Parathyroid adenoma (tissue), 2 donors: ENCODE measurements at regions not wholly inside any gene's neighbourhood (a gene's known extent, or its start where the extent isn't known, plus 50 kb on each side); places are given as distances from the start of the nearest gene placed in this dataset.

Experiments used
- H2AFZ ChIP-seq: fragments of 300-600 bp; sonication (generic); one replicate; pipeline ENCODE4 v1.7.0; 2017; ENCODE audit warnings: antibody characterized with exemption, mild to moderate bottlenecking
- H3K27ac ChIP-seq: fragments of 300-600 bp; sonication (generic); one replicate; pipeline ENCODE4 v1.7.0; 2017
- H3K27me3 ChIP-seq: fragments of 300-600 bp; sonication (generic); one replicate; pipeline ENCODE4 v1.7.0; 2017; ENCODE audit warnings: low read length; ENCODE audit not compliant: control insufficient read depth, insufficient read depth
- H3K36me3 ChIP-seq: fragments of 300-600 bp; sonication (generic); one replicate; pipeline ENCODE4 v1.7.0; 2017; ENCODE audit warnings: low read length; ENCODE audit not compliant: control insufficient read depth, insufficient read depth
- H3K4me1 ChIP-seq: fragments of 300-600 bp; sonication (generic); one replicate; pipeline ENCODE4 v1.7.0; 2017; ENCODE audit warnings: control low read depth
- H3K4me2 ChIP-seq: fragments of 300-600 bp; sonication (generic); one replicate; pipeline ENCODE4 v1.7.0; 2017; ENCODE audit warnings: low read length
- H3K4me3 ChIP-seq: fragments of 300-600 bp; sonication (generic); one replicate; pipeline ENCODE4 v1.7.0; 2017; ENCODE audit warnings: low read depth, low read length
- H3K79me2 ChIP-seq: fragments of 300-600 bp; sonication (generic); one replicate; pipeline ENCODE4 v1.7.0; 2017; ENCODE audit warnings: control low read depth
- H3K9ac ChIP-seq: fragments of 300-600 bp; sonication (generic); one replicate; pipeline ENCODE4 v1.7.0; 2017; ENCODE audit warnings: mild to moderate bottlenecking
- H3K9me3 ChIP-seq: fragments of 300-600 bp; sonication (generic); one replicate; pipeline ENCODE4 v1.7.0; 2017; ENCODE audit warnings: low read length; ENCODE audit not compliant: control insufficient read depth
- CTCF ChIP-seq: fragments of 300-600 bp; sonication (generic); IDR thresholded peaks from one replicate; pipeline ENCODE4 v1.7.0; 2017; ENCODE audit warnings: antibody characterized with exemption, mild to moderate bottlenecking
- donor health status: primary hyperparathyroidism.

GRCh38 chr7:51577390-51577789 lies 260.8 kb upstream of the COBL start:
- no peaks in the 10 kb centered on the region for H3K4me1 ChIP-seq
- H3K4me3 ChIP-seq, result no peak overlapping the region
- H3K9ac ChIP-seq, result no peak overlapping the region
- no peak overlapping the region for H3K27ac ChIP-seq
- H2AFZ ChIP-seq, result no peak overlapping the region
- TF ChIP-seq CTCF, result no peak
- H3K79me2 ChIP-seq, result no peaks in the 10 kb centered on the region
- no peaks in the 10 kb centered on the region for H3K36me3 ChIP-seq
- no peak overlapping the region for H3K4me2 ChIP-seq
- H3K9me3 ChIP-seq, result no peaks in the 10 kb centered on the region
- H3K27me3 ChIP-seq, result no peaks in the 10 kb centered on the region

GRCh38 chr7:51569581-51569980 lies 253.0 kb upstream of the COBL start:
- Histone ChIP-seq H3K79me2 (no peaks in the 10 kb centered on the region), H3K9me3 (no peaks in the 10 kb centered on the region), H2AFZ (no peak overlapping the region), H3K9ac (no peak overlapping the region), H3K4me1 (no peaks in the 10 kb centered on the region), H3K27me3 (no peaks in the 10 kb centered on the region), H3K4me3 (no peak overlapping the region), H3K4me2 (no peak overlapping the region), H3K36me3 (no peaks in the 10 kb centered on the region), H3K27ac (no peak overlapping the region)
- no peak for TF ChIP-seq CTCF

- Histone ChIP-seq H3K4me1 (no peaks in the 10 kb centered on the region), H2AFZ (no peak overlapping the region), H3K27ac (no peak overlapping the region), H3K4me2 (no peak overlapping the region), H3K36me3 (no peaks in the 10 kb centered on the region), H3K9ac (no peak overlapping the region), H3K79me2 (no peaks in the 10 kb centered on the region), H3K27me3 (no peaks in the 10 kb centered on the region), H3K9me3 (no peaks in the 10 kb centered on the region), H3K4me3 (no peak overlapping the region)
- no peak for TF ChIP-seq CTCF
Observed at GRCh38 chr7:51569176-51569575, 252.6 kb upstream of the COBL start.

GRCh38 chr7:51551070-51551469 lies 234.5 kb upstream of the COBL start:
- Histone ChIP-seq H3K9ac (no peak overlapping the region), H3K79me2 (no peaks in the 10 kb centered on the region), H3K4me2 (no peak overlapping the region), H3K4me1 (no peaks in the 10 kb centered on the region), H3K27me3 (no peaks in the 10 kb centered on the region), H3K36me3 (no peaks in the 10 kb centered on the region), H3K9me3 (no peaks in the 10 kb centered on the region), H3K4me3 (no peak overlapping the region), H3K27ac (no peak overlapping the region), H2AFZ (no peak overlapping the region)
- TF ChIP-seq CTCF, result no peak

- Histone ChIP-seq H2AFZ (no peak overlapping the region), H3K9ac (no peak overlapping the region), H3K27ac (no peak overlapping the region), H3K9me3 (no peaks in the 10 kb centered on the region), H3K27me3 (no peaks in the 10 kb centered on the region), H3K4me1 (no peaks in the 10 kb centered on the region), H3K79me2 (no peaks in the 10 kb centered on the region), H3K4me2 (no peak overlapping the region), H3K36me3 (no peaks in the 10 kb centered on the region), H3K4me3 (no peak overlapping the region)
- no peak for TF ChIP-seq CTCF
Observed at GRCh38 chr7:51545131-51545530, 228.5 kb upstream of the COBL start.
